Central memory CD8-positive, alpha-beta T cell (primary cell): ENCODE measurements at regions not wholly inside any gene's neighbourhood (a gene's known extent, or its start where the extent isn't known, plus 50 kb on each side); places are given as distances from the start of the nearest gene placed in this dataset.

Source experiments
- ATAC-seq: fragments of 150-1000 bp; cut with Tn5 transposase; replicated peaks from 2 replicates; pipeline ENCODE4 v1.10.0; 2022; ENCODE audit warnings: mild to moderate bottlenecking, moderate FRiP score, moderate number of reproducible peaks; ENCODE audit not compliant: poor library complexity, severe bottlenecking; ENCODE audit errors: extremely low read depth
- DNase-seq, 2 donors: peaks; one replicate each; pipeline ENCODE4 v3.0.0; 2021; ENCODE audit warnings: low spot score in 2 of 2
- H3K27ac Mint-ChIP-seq: one replicate; pipeline ENCODE4 v1.8.0; 2022; ENCODE audit warnings: low read depth, mild to moderate bottlenecking, moderate library complexity, mixed read lengths
- H3K27me3 Mint-ChIP-seq: one replicate; pipeline ENCODE4 v1.8.0; 2022; ENCODE audit warnings: mixed read lengths
- H3K36me3 Mint-ChIP-seq: one replicate; pipeline ENCODE4 v1.8.0; 2022; ENCODE audit warnings: mild to moderate bottlenecking, moderate library complexity, mixed read lengths; ENCODE audit not compliant: insufficient read depth
- H3K4me1 Mint-ChIP-seq: one replicate; pipeline ENCODE4 v1.8.0; 2022; ENCODE audit warnings: mixed read lengths
- H3K4me3 Mint-ChIP-seq: one replicate; pipeline ENCODE4 v1.8.0; 2022; ENCODE audit warnings: mild to moderate bottlenecking, moderate library complexity, mixed read lengths
- H3K9me3 Mint-ChIP-seq: one replicate; pipeline ENCODE4 v1.8.0; 2022; ENCODE audit warnings: mixed read lengths

DNA sequence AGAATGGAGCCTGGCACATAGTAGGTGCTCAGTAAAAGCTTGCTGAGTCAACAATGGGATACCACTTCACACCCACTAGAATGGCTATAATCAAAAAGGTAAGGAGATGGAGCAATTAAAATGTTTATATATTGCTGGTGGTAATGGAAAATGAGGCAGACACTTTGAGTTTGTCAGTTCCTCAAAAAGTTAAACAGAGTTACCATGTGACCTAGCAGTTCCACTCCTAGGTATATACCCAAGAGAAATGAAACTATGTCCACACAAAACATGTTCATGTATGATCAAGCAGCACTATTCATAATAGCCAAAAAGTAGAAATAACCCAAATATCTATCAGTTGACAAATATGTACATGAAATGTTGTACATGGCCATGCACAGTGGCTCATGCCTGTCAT, 74.8 kb upstream of the ECE1 start:
- no peak overlapping the region for H3K27ac Mint-ChIP-seq
- H3K4me1 Mint-ChIP-seq, result peaks cover 7% of the 10 kb centered on the region
- H3K36me3 Mint-ChIP-seq, result no peaks in the 10 kb centered on the region
- H3K9me3 Mint-ChIP-seq, result no peaks in the 10 kb centered on the region
- no peaks in the 10 kb centered on the region for H3K27me3 Mint-ChIP-seq
- DNase-seq, result no peak
- no peak overlapping the region for H3K4me3 Mint-ChIP-seq
- no peak for ATAC-seq

GRCh38 chr1:21362096-21362495, 71.8 kb upstream of the ECE1 start:
- DNase-seq, result no peak
- no peaks in the 10 kb centered on the region for H3K4me1 Mint-ChIP-seq
- no peaks in the 10 kb centered on the region for H3K9me3 Mint-ChIP-seq
- no peak overlapping the region for H3K27ac Mint-ChIP-seq
- H3K27me3 Mint-ChIP-seq, result no peaks in the 10 kb centered on the region
- H3K4me3 Mint-ChIP-seq, result no peak overlapping the region
- no peaks in the 10 kb centered on the region for H3K36me3 Mint-ChIP-seq
- no peak for ATAC-seq

- DNase-seq (no peak), ATAC-seq (no peak)
- Mint-ChIP-seq H3K36me3 (no peaks in the 10 kb centered on the region), H3K9me3 (no peaks in the 10 kb centered on the region), H3K4me3 (no peak overlapping the region), H3K27me3 (no peaks in the 10 kb centered on the region), H3K27ac (no peak overlapping the region), H3K4me1 (peaks cover 1% of the 10 kb centered on the region)
Measured at GRCh38 chr1:21361506-21361905, 71.2 kb upstream of the ECE1 start.

DNA sequence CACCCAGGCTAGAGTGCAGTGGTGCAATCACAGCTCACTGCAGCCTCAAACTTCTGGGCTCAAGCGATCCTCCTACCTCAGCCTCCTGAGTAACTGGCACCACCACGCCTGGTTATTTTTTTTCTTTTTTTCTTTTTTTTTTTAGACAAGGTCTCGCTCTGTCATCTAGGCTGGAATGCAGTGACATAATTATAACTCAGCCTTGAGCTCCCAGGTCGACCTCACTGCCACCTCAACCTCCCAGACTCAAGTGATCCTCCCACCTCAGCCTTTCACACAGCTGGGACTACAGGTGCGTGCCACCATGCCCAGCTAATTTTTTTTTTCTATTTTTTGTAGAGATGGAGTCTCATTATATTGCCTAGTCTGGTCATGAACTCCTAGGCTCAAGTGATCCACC, 66.9 kb upstream of the ECE1 start:
- no peak overlapping the region for H3K4me3 Mint-ChIP-seq
- no peak for DNase-seq
- H3K27me3 Mint-ChIP-seq, result no peaks in the 10 kb centered on the region
- no peak overlapping the region for H3K27ac Mint-ChIP-seq
- H3K4me1 Mint-ChIP-seq, result peaks cover 5% of the 10 kb centered on the region
- no peaks in the 10 kb centered on the region for H3K9me3 Mint-ChIP-seq
- H3K36me3 Mint-ChIP-seq, result no peaks in the 10 kb centered on the region
- ATAC-seq, result no peak

DNA sequence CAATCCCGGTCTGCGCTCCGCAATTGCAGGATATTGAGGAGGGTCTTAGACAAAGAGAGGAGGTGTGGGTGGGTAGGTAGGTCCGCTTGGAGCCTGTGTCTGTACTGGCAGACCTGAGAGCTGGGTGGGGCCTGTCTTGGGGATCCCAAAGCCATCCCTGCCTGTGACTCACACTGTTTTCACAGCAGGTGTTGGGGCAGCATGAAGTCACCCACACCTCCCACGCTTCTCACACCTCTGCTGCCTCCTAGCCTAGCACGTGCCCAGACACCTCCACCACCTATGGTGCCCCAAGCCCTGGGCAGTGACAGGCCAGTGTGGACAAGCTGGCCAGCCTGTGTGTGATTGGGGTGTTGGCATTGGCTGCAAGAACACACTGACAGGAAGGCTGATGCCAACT, 65.7 kb upstream of the ECE1 start:
- Mint-ChIP-seq H3K4me1 (peaks cover 5% of the 10 kb centered on the region), H3K27me3 (no peaks in the 10 kb centered on the region), H3K9me3 (no peaks in the 10 kb centered on the region), H3K4me3 (no peak overlapping the region), H3K36me3 (no peaks in the 10 kb centered on the region), H3K27ac (no peak overlapping the region)
- DNase-seq (no peak), ATAC-seq (no peak)

- Mint-ChIP-seq H3K9me3 (no peaks in the 10 kb centered on the region), H3K27ac (no peak overlapping the region), H3K4me3 (no peak overlapping the region), H3K27me3 (no peaks in the 10 kb centered on the region), H3K4me1 (peaks cover 5% of the 10 kb centered on the region), H3K36me3 (no peaks in the 10 kb centered on the region)
- no peak for DNase-seq
- ATAC-seq, result no peak
Measured at GRCh38 chr1:21352586-21352985, 62.3 kb upstream of the ECE1 start.

DNA sequence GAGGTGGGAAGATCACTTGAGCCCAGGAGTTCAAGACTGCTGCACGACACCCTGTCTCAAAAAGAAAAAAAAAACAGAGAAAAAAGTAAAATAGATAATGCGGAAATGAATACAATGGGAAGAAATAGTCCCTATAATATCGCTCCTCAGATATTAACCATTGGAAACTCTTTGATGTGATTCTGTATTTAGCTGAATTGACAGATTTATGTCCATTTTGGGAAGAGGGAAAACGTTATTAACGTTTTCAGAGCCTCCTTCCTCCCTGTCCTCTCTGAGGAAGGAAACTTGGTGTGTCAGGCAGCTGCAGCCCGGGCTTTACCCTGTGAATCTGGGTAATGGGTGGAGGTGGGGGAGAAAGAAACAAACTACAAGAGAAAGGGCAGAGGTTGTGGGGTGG, 61.6 kb upstream of the ECE1 start:
- Mint-ChIP-seq H3K27me3 (no peaks in the 10 kb centered on the region), H3K9me3 (no peaks in the 10 kb centered on the region), H3K4me3 (no peak overlapping the region), H3K27ac (no peak overlapping the region), H3K4me1 (peaks cover 5% of the 10 kb centered on the region), H3K36me3 (no peaks in the 10 kb centered on the region)
- ATAC-seq, result no peak
- no peak for DNase-seq

DNA sequence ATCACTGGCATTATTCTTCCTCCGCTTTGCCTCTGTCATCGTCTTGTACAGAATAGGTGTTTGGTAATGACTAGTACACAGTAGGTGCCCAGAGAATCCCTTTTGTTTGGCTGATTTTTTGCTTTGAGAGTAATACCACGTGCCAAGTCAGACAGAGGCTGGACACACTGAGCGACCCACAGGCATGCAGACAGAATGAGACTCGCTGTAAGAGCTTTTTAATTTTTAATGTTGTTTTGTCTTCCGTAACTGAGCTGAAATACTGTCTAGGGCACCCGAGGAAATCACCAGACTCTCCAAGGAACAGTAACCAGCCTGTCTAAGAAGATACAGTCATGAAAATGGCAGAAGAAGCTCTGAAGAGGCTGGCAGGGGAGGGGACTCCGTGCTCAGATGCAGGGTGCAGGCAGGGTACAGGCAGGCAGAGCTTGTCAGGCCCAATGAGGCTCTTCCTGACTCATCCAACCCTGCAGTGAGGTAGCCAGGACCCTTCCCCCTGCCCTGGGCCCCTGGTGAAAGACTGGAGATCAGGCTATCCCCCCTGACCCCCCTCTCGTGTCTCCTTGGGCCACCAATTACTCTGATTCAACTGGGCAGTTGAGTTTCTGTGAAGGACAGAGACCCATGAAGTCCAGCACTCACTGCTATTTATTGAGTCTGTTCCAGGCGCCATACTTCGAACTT, 60.1 kb upstream of the ECE1 start:
- Mint-ChIP-seq H3K36me3 (no peaks in the 10 kb centered on the region), H3K4me1 (no peaks in the 10 kb centered on the region), H3K9me3 (no peaks in the 10 kb centered on the region), H3K27me3 (no peaks in the 10 kb centered on the region), H3K27ac (no peak overlapping the region), H3K4me3 (no peak overlapping the region)
- DNase-seq (no peak), ATAC-seq (no peak)

GRCh38 chr1:21349693-21350092, 59.4 kb upstream of the ECE1 start:
- no peak for ATAC-seq
- no peaks in the 10 kb centered on the region for H3K9me3 Mint-ChIP-seq

GRCh38 chr1:21347072-21347581, 56.9 kb upstream of the ECE1 start:
- no peak for DNase-seq
- Mint-ChIP-seq H3K4me3 (no peak overlapping the region), H3K27ac (no peak overlapping the region), H3K27me3 (no peaks in the 10 kb centered on the region), H3K4me1 (peaks cover 27% of the 10 kb centered on the region), H3K36me3 (peaks cover 6% of the 10 kb centered on the region), H3K9me3 (no peaks in the 10 kb centered on the region)
- ATAC-seq, result no peak

More at GRCh38 chr1:21349693-21350092, 59.4 kb upstream of the ECE1 start:
- H3K27ac Mint-ChIP-seq, result no peak overlapping the region
- DNase-seq, result no peak
- peaks cover 2% of the 10 kb centered on the region for H3K4me1 Mint-ChIP-seq
- peaks cover 2% of the 10 kb centered on the region for H3K36me3 Mint-ChIP-seq
- no peak overlapping the region for H3K4me3 Mint-ChIP-seq
- H3K27me3 Mint-ChIP-seq, result no peaks in the 10 kb centered on the region

DNA sequence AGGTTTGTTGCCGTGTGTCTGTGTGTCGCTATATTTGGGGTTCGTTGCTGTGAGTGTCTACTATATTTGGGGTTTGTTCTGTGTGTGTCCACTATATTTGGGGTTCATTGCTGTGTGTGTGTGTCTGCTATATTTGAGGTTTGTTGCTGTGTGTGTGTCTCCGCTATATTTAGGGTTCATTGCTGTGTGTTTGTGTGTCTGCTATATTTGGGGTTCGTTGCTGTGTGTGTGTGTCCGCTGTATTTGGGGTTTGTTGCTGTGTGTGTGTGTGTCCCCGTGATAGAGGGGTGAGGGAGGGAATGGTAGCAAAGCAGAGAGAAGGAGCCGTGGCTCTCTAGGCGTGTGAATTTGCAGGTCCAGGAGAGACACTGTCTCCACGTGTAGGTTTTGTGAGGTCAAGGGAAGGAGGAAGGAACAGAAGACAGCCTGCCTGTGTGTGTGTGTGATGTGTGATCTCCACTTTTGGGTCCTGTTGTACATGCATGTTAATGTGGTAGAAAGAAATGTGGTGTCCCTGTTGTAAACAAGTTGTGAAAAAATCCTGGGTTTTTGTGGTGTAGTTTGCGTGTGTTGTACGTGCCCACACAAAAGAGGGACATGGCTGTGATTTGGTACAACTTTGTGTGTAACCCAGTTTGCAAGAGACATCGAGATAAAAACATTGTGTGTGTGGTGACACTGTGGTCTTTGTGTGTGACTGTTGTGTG, 56.3 kb upstream of the ECE1 start:
- peaks cover 33% of the 10 kb centered on the region for H3K4me1 Mint-ChIP-seq
- no peaks in the 10 kb centered on the region for H3K9me3 Mint-ChIP-seq
- no peak for ATAC-seq
- H3K27me3 Mint-ChIP-seq, result no peaks in the 10 kb centered on the region
- DNase-seq, result no peak
- peaks cover 6% of the 10 kb centered on the region for H3K36me3 Mint-ChIP-seq
- H3K27ac Mint-ChIP-seq, result no peak overlapping the region
- H3K4me3 Mint-ChIP-seq, result no peak overlapping the region

DNA sequence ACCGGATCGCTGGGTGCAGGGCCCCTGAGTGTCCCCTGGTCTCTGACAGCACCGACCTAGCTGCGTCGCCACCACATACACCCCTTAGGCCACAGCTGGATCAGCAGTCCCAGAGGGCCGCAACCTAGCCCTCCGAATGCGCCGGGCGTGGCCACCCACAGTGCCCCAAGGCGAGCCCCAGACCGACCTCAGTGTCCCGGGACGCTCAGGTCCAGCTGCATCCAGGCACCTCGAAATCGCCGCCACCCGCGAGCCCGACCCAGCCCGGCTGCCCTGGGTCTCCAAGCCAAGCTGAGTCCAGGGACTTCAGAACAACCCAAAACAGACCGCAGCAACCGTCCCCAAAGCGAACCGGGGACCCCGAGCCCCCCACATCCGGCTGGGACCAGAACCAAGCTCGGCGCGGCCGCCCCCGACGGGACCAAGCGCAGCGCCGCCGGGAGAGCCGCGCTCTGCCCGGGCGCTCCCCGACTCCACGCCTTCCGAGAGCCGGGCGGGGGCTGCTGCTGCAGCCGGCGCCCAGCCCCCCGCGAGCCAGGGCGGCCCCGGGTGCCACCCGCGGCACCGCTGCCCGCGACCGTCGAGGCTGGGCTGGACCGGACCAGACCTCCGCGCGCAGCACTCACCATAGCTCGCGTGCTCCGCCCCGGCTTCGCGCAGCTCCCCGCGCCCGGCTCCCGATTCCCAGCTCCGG, 54.6 kb upstream of the ECE1 start:
- H3K27me3 Mint-ChIP-seq, result no peaks in the 10 kb centered on the region
- peak overlapping the region; percentile 87 for H3K27ac Mint-ChIP-seq
- peaks cover 6% of the 10 kb centered on the region for H3K36me3 Mint-ChIP-seq
- no peak overlapping the region for H3K4me3 Mint-ChIP-seq
- H3K4me1 Mint-ChIP-seq, result peaks cover 47% of the 10 kb centered on the region
- ATAC-seq, result peak; percentile 20
- no peaks in the 10 kb centered on the region for H3K9me3 Mint-ChIP-seq
- DNase-seq, result no peak
